22Rv1 (cell line): ENCODE measurements at regions not wholly inside any gene's neighbourhood (a gene's known extent, or its start where the extent isn't known, plus 50 kb on each side); places are given as distances from the start of the nearest gene placed in this dataset.

Experiments used
- ZFX ChIP-seq: fragments of 450-650 bp; IDR thresholded peaks from 2 replicates; pipeline ENCODE4 v1.6.1; 2017; ENCODE audit warnings: antibody characterized with exemption, borderline replicate concordance
- TF ChIP-seq, protein P1 (sequence below): fragments of 450-650 bp; IDR thresholded peaks from 2 replicates; pipeline ENCODE4 v1.5.1; 2017; ENCODE audit warnings: mild to moderate bottlenecking

DNA sequence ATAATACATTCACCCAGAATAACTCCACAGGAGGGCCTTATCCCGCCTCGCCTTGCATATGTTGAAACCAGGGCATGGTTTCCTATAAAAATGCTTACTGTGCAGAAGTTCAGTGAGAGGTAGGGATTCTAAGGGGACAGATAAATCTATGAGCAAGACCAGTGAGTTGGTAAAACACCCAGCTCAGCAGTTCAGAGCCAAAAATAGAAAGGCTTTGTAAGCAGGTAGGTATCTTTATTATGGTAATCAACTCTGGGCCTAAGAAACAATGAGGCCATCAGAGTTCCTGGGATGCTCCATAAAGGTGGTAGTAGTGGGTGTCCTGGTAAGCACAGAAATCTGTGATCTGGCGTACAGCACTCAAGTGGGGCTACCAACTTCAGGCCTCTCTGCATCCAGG, 549.4 kb upstream of the CDH5 start:
- TF ChIP-seq, protein P1, sequence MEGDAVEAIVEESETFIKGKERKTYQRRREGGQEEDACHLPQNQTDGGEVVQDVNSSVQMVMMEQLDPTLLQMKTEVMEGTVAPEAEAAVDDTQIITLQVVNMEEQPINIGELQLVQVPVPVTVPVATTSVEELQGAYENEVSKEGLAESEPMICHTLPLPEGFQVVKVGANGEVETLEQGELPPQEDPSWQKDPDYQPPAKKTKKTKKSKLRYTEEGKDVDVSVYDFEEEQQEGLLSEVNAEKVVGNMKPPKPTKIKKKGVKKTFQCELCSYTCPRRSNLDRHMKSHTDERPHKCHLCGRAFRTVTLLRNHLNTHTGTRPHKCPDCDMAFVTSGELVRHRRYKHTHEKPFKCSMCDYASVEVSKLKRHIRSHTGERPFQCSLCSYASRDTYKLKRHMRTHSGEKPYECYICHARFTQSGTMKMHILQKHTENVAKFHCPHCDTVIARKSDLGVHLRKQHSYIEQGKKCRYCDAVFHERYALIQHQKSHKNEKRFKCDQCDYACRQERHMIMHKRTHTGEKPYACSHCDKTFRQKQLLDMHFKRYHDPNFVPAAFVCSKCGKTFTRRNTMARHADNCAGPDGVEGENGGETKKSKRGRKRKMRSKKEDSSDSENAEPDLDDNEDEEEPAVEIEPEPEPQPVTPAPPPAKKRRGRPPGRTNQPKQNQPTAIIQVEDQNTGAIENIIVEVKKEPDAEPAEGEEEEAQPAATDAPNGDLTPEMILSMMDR = no peak
- TF ChIP-seq ZFX = no peak
